ENCODE measurements at regions not wholly inside any gene's neighbourhood (a gene's known extent, or its start where the extent isn't known, plus 50 kb on each side); places are given as distances from the start of the nearest gene placed in this dataset.
A peak's percentile ranks its signal among the peaks of the same experiment; 100 is the strongest.

DNA sequence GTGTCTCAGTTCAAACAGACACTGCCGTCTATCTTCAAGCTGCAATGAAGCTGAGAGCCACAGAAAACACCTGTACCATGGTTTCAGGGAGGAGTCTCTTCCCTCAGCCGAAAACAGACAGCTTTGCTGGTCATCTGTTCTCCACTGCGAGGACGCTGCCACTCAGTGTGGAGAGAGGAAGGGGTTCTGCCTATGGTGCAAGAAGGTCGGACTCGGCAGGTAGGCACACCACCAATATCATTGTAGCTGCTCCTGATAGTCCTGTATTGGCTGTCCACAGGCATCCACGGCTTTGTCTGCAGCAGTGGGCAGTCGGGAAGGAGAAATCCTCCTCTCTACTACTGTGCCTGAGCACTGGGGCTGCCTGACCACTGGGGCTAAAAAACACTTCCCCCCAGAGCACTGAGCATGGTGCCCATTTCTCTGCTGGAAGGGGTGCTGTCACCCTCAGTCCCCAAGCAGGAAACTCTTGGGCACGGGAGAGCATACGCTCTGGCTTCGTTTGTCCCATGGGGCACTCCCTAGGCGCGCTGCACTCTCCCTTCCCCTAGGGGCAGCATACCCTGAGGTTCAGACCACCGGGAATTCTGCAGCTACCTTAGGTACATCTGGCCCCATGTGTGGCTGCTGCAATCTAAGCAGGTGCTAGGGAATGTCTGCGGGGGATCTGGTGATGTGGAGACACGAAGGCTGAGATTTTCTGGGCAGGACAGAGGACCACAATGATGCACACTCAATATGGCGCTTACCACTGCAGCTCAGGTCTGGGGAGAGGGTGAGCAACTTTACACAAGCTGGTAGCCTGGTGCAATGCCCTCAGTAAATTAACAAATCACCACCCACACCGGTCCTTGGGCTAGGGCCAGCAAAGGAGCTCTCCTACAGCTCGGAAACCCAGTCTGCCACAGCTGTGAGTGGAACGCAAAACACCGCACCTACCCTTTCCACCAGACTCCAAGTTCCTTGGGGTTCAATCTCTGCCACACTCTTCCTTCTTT is 880.9 kb upstream of the SEMA6A start:
- Histone ChIP-seq H3K4me3 (ENCODE audit: low read depth, low read length) (peak overlapping the region; percentile 91), H3K4me1 (ENCODE audit: control insufficient read depth, insufficient read depth, low read length) (no peaks in the 10 kb centered on the region), H3K27ac (ENCODE audit: low read depth, low read length) (no peak overlapping the region), H3K9me3 (ENCODE audit: control insufficient read depth, insufficient read depth, low read length) (no peaks in the 10 kb centered on the region), H3K27me3 (ENCODE audit: control insufficient read depth, insufficient read depth, low read length) (no peaks in the 10 kb centered on the region), H3K9ac (ENCODE audit: low read depth, low read length) (peak overlapping the region; percentile 21; the same call in 1 of the 2 replicates), H3K36me3 (ENCODE audit: control insufficient read depth, insufficient read depth, low read length) (no peaks in the 10 kb centered on the region)

DNA sequence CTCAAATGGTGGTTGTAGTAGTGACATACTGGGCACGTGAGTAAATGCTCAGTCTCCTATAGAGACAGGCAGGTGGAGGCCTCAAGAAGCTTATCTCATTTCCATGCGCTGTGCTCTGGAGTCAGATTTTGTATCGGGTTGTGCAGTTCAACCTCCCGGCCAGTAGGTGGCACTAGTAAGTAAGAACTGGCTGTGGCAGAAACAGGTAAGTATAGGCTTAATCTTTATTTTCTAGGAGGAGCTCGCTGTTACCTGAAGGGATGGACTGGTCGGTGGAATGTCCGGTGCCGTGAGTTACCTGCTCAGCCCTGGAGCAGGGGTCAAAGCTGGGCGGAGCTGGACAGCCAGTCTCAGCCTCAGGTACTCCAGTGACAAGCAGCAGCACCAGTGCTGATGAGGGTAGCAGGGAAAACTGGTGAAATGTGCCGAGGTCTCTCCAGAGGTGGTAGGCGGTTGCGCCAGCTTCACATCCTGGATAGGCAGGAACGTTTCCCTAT is 880.1 kb upstream of the SEMA6A start:
- no peaks in the 10 kb centered on the region for H3K9me3 ChIP-seq (ENCODE audit: control insufficient read depth, insufficient read depth, low read length)
- H3K36me3 ChIP-seq (ENCODE audit: control insufficient read depth, insufficient read depth, low read length): no peaks in the 10 kb centered on the region
- no peaks in the 10 kb centered on the region for H3K27me3 ChIP-seq (ENCODE audit: control insufficient read depth, insufficient read depth, low read length)
- H3K4me1 ChIP-seq (ENCODE audit: control insufficient read depth, insufficient read depth, low read length): no peaks in the 10 kb centered on the region
- no peak overlapping the region for H3K27ac ChIP-seq (ENCODE audit: low read depth, low read length)
- H3K4me3 ChIP-seq (ENCODE audit: low read depth, low read length): peak overlapping the region; percentile 91
- 0 out of 2 replicates have a peak overlapping the region, but pooled peaks have one; percentile 21 for H3K9ac ChIP-seq (ENCODE audit: low read depth, low read length)

DNA sequence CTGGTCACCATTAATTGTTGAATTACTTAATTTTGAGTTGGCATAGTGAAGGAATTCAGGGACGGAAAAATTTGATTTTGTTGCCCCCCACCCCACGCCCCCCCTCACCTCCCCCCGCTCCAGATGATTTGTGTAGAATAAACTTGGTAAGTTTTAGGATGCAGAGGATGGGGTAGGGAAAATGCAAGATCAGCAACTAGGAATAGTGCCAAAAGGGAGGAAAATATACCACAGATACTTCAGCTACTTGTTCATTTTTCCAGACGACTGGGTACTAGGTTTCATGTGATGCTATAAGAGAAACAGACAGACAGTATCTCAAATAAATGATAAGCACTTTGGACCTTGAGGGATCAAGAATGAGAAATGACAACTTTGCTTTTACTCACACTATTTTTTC is 862.2 kb upstream of the SEMA6A start:
- H3K9ac ChIP-seq (ENCODE audit: low read depth, low read length): no peak overlapping the region
- H3K9me3 ChIP-seq (ENCODE audit: control insufficient read depth, insufficient read depth, low read length): no peaks in the 10 kb centered on the region
- H3K36me3 ChIP-seq (ENCODE audit: control insufficient read depth, insufficient read depth, low read length): no peaks in the 10 kb centered on the region

DNA sequence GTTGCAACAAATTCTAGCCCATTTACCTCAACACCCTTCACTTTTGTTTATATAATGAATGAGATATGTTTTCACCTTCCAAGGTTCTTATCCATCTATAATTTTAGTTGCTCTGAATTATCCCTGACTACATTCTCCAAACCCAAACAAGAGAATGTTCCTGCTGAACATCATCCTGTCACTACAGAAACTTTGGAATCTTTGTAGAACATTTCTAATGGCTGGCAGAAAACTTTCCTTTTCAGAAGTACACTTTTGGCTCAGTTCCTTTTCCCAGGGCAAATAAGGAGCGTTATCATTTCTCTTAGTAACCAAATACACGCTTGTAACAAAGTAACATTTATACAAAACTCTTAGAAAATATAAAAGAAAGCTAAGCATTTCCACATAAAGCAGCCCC is 860.6 kb upstream of the SEMA6A start:
- H3K9ac ChIP-seq (ENCODE audit: low read depth, low read length): no peak overlapping the region
- H3K36me3 ChIP-seq (ENCODE audit: control insufficient read depth, insufficient read depth, low read length): no peaks in the 10 kb centered on the region
- H3K27ac ChIP-seq (ENCODE audit: low read depth, low read length): no peak overlapping the region
- H3K27me3 ChIP-seq (ENCODE audit: control insufficient read depth, insufficient read depth, low read length): no peaks in the 10 kb centered on the region
- no peak overlapping the region for H3K4me3 ChIP-seq (ENCODE audit: low read depth, low read length)
- H3K4me1 ChIP-seq (ENCODE audit: control insufficient read depth, insufficient read depth, low read length): peaks cover 22% of the 10 kb centered on the region
- H3K9me3 ChIP-seq (ENCODE audit: control insufficient read depth, insufficient read depth, low read length): no peaks in the 10 kb centered on the region

More for the DNA sequence above, 862.2 kb upstream of the SEMA6A start:
- Histone ChIP-seq H3K27me3 (ENCODE audit: control insufficient read depth, insufficient read depth, low read length) (no peaks in the 10 kb centered on the region), H3K27ac (ENCODE audit: low read depth, low read length) (peak overlapping the region; percentile 25), H3K4me1 (ENCODE audit: control insufficient read depth, insufficient read depth, low read length) (peaks cover 22% of the 10 kb centered on the region), H3K4me3 (ENCODE audit: low read depth, low read length) (no peak overlapping the region)

DNA sequence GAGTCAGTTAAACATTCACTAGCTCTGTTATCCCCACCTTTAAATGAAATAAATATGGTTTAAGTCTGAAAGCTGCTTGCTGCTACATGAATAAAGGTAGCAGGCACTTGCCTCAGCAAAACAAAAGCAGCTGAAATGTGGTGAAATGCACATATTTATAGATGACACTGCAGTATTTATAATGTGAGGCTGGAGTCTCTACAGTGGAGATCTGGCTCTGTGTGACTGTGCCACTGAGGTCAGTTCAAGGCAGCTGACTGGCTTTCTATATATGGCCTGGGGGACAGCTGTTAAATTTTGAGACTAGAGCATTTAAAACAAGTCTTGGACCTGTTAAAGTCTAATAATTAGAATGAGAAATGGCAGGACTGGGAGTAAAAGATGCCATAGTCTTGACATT is 859.6 kb upstream of the SEMA6A start:
- H3K9me3 ChIP-seq (ENCODE audit: control insufficient read depth, insufficient read depth, low read length): no peaks in the 10 kb centered on the region
- H3K4me3 ChIP-seq (ENCODE audit: low read depth, low read length): no peak overlapping the region
- H3K9ac ChIP-seq (ENCODE audit: low read depth, low read length): no peak overlapping the region
- no peaks in the 10 kb centered on the region for H3K27me3 ChIP-seq (ENCODE audit: control insufficient read depth, insufficient read depth, low read length)
- no peaks in the 10 kb centered on the region for H3K36me3 ChIP-seq (ENCODE audit: control insufficient read depth, insufficient read depth, low read length)
- peaks cover 22% of the 10 kb centered on the region for H3K4me1 ChIP-seq (ENCODE audit: control insufficient read depth, insufficient read depth, low read length)
- H3K27ac ChIP-seq (ENCODE audit: low read depth, low read length): no peak overlapping the region

DNA sequence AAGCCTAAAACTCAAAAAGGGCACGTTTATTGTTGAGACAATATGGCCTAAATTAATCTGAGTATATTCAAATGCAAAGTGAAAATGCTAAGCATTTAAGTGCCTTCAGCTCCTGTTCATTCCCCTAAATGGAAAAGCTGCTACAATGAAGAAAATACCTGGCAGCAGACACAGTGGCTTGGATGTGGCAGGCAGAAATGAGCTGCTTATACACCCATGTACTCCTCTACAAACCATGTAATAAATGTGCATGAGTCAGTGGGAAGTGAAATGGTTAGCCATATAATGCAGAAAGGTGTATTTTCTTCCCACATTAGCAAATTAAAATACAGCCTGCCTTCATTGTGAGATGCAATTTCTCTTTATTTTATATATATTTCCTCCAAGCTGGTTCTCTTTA is 859.2 kb upstream of the SEMA6A start:
- no peak overlapping the region for H3K9ac ChIP-seq (ENCODE audit: low read depth, low read length)
- no peaks in the 10 kb centered on the region for H3K9me3 ChIP-seq (ENCODE audit: control insufficient read depth, insufficient read depth, low read length)
- H3K4me3 ChIP-seq (ENCODE audit: low read depth, low read length): no peak overlapping the region
- H3K4me1 ChIP-seq (ENCODE audit: control insufficient read depth, insufficient read depth, low read length): peaks cover 22% of the 10 kb centered on the region
- no peak overlapping the region for H3K27ac ChIP-seq (ENCODE audit: low read depth, low read length)
- H3K27me3 ChIP-seq (ENCODE audit: control insufficient read depth, insufficient read depth, low read length): no peaks in the 10 kb centered on the region
- H3K36me3 ChIP-seq (ENCODE audit: control insufficient read depth, insufficient read depth, low read length): no peaks in the 10 kb centered on the region

DNA sequence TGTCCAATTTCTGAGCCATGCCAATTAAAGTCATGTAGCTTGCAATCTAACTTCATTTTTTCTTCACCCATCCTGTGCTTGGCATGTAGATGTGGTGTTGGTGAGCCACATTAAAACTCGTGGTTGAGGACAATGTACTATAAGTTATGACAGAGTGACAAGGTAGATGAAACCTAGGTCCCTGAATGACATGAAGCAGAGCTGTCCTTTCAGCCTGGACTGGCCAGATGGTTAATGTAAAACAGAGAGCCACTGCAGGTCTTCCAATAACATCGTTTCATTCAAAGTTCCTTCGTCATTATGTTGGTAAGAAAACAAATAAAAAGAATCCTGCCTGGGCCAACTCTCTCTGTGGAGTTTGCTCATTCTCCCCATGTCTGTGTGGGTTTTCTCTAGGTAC is 856.5 kb upstream of the SEMA6A start:
- no peak overlapping the region for H3K9ac ChIP-seq (ENCODE audit: low read depth, low read length)
- no peaks in the 10 kb centered on the region for H3K27me3 ChIP-seq (ENCODE audit: control insufficient read depth, insufficient read depth, low read length)
- no peaks in the 10 kb centered on the region for H3K9me3 ChIP-seq (ENCODE audit: control insufficient read depth, insufficient read depth, low read length)
- peaks cover 12% of the 10 kb centered on the region for H3K4me1 ChIP-seq (ENCODE audit: control insufficient read depth, insufficient read depth, low read length)
- H3K36me3 ChIP-seq (ENCODE audit: control insufficient read depth, insufficient read depth, low read length): no peaks in the 10 kb centered on the region
- no peak overlapping the region for H3K27ac ChIP-seq (ENCODE audit: low read depth, low read length)
- no peak overlapping the region for H3K4me3 ChIP-seq (ENCODE audit: low read depth, low read length)

DNA sequence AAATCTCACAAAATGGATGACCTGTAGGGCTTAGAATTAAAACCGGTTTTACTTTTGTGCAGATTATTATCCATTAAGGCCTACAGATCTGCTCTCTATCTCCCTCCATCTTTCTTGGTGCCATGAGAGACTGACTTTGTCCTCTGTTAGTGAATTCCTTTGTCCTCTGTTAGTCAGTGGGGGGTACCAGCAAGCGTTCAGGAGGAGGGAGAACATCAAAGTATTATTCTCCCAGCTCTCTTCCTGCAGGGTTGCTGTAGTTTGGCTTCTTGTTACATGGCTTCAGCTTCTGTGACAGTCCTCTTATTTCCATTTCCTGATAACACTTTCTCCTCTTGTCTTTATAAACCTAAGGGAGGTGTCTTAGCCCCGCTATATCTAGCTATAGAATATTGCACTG is 850.5 kb upstream of the SEMA6A start:
- Histone ChIP-seq H3K4me1 (ENCODE audit: control insufficient read depth, insufficient read depth, low read length) (peaks cover 6% of the 10 kb centered on the region; the same call in 1 of the 2 replicates), H3K36me3 (ENCODE audit: control insufficient read depth, insufficient read depth, low read length) (no peaks in the 10 kb centered on the region), H3K9me3 (ENCODE audit: control insufficient read depth, insufficient read depth, low read length) (no peaks in the 10 kb centered on the region), H3K27ac (ENCODE audit: low read depth, low read length) (no peak overlapping the region), H3K9ac (ENCODE audit: low read depth, low read length) (no peak overlapping the region), H3K27me3 (ENCODE audit: control insufficient read depth, insufficient read depth, low read length) (no peaks in the 10 kb centered on the region), H3K4me3 (ENCODE audit: low read depth, low read length) (no peak overlapping the region)

DNA sequence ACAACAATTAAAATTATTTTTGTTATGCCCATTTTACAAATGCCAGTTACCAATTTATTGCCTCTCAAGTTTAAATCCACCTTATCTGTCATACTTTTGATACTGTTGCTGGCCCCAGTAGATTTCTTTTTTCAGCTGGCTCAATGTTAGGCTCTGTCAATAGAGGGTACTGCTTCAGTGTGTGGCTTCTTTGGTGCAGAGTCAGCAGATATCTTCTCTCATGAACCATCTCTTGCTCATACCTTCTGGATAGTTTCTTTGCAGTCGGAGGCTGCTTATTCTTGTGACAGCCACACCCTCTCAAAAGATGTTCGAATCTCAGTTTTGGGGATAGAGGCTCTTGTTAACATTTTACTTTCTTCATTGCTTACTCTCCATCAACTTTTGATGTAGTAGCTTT is 849.9 kb upstream of the SEMA6A start:
- H3K36me3 ChIP-seq (ENCODE audit: control insufficient read depth, insufficient read depth, low read length): no peaks in the 10 kb centered on the region
- no peaks in the 10 kb centered on the region for H3K27me3 ChIP-seq (ENCODE audit: control insufficient read depth, insufficient read depth, low read length)
- H3K4me1 ChIP-seq (ENCODE audit: control insufficient read depth, insufficient read depth, low read length): peaks cover 6% of the 10 kb centered on the region; the same call in 1 of the 2 replicates
- H3K9ac ChIP-seq (ENCODE audit: low read depth, low read length): no peak overlapping the region
- no peak overlapping the region for H3K27ac ChIP-seq (ENCODE audit: low read depth, low read length)
- no peak overlapping the region for H3K4me3 ChIP-seq (ENCODE audit: low read depth, low read length)
- H3K9me3 ChIP-seq (ENCODE audit: control insufficient read depth, insufficient read depth, low read length): no peaks in the 10 kb centered on the region

DNA sequence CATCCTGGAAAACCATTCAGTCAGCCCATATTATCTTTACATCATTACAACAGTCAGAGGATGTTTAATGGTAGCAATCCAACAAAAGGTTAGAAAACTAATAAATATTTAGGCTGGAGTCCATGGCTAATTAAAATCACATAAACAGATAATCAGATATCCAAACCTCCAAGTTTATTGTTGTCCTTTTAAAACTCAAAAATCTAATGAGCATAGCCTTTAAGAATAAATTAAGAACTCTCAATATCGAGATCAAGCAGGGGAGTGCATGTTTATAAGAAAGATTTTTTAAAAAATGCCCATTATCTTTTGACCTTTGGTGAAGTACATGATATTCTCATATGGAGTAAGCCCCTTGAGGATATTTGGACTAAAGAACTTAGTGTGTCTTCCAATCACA is 842.9 kb upstream of the SEMA6A start:
- Histone ChIP-seq H3K36me3 (ENCODE audit: control insufficient read depth, insufficient read depth, low read length) (no peaks in the 10 kb centered on the region), H3K27ac (ENCODE audit: low read depth, low read length) (no peak overlapping the region), H3K4me1 (ENCODE audit: control insufficient read depth, insufficient read depth, low read length) (no peaks in the 10 kb centered on the region), H3K9ac (ENCODE audit: low read depth, low read length) (no peak overlapping the region), H3K27me3 (ENCODE audit: control insufficient read depth, insufficient read depth, low read length) (no peaks in the 10 kb centered on the region), H3K4me3 (ENCODE audit: low read depth, low read length) (no peak overlapping the region), H3K9me3 (ENCODE audit: control insufficient read depth, insufficient read depth, low read length) (no peaks in the 10 kb centered on the region)

DNA sequence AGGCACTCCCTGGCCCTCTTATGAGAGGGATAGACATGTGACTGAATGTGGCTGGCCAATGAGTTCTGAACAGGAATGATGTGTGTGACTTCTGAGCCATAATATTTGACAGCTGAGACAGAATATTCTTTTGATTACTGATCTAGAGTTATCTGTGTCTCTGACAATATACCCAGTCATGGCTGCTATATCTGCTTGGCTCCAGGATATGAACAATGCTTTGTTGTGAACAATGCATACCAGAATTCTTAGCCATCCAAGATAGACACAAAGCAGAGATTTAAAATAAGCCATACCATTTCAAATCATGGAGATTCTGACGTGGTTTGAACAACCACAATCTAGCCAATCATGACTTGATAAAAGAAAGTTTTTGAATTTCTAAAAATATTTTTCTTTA is 840.3 kb upstream of the SEMA6A start:
- H3K9me3 ChIP-seq (ENCODE audit: control insufficient read depth, insufficient read depth, low read length): no peaks in the 10 kb centered on the region
- no peak overlapping the region for H3K4me3 ChIP-seq (ENCODE audit: low read depth, low read length)
- H3K9ac ChIP-seq (ENCODE audit: low read depth, low read length): no peak overlapping the region
- H3K27ac ChIP-seq (ENCODE audit: low read depth, low read length): no peak overlapping the region
- H3K27me3 ChIP-seq (ENCODE audit: control insufficient read depth, insufficient read depth, low read length): no peaks in the 10 kb centered on the region
- no peaks in the 10 kb centered on the region for H3K36me3 ChIP-seq (ENCODE audit: control insufficient read depth, insufficient read depth, low read length)
- peaks cover 6% of the 10 kb centered on the region for H3K4me1 ChIP-seq (ENCODE audit: control insufficient read depth, insufficient read depth, low read length)
